A172 (cell line): ENCODE measurements at regions not wholly inside any gene's neighbourhood (a gene's known extent, or its start where the extent isn't known, plus 50 kb on each side); places are given as distances from the start of the nearest gene placed in this dataset.

Experiments used
- DNase-seq: peaks from one replicate; pipeline ENCODE4 v3.0.0-alpha.2; 2015; ENCODE audit warnings: low spot score

GRCh38 chr7:54629771-54630170 lies 87.6 kb downstream of the VSTM2A start:
- no peak for DNase-seq

- no peak for DNase-seq
Measured at GRCh38 chr7:54622696-54623309, 80.6 kb downstream of the VSTM2A start.
